ENCODE measurements at regions not wholly inside any gene's neighbourhood (a gene's known extent, or its start where the extent isn't known, plus 50 kb on each side); places are given as distances from the start of the nearest gene placed in this dataset.
A peak's percentile ranks its signal among the peaks of the same experiment; 100 is the strongest.

DNA sequence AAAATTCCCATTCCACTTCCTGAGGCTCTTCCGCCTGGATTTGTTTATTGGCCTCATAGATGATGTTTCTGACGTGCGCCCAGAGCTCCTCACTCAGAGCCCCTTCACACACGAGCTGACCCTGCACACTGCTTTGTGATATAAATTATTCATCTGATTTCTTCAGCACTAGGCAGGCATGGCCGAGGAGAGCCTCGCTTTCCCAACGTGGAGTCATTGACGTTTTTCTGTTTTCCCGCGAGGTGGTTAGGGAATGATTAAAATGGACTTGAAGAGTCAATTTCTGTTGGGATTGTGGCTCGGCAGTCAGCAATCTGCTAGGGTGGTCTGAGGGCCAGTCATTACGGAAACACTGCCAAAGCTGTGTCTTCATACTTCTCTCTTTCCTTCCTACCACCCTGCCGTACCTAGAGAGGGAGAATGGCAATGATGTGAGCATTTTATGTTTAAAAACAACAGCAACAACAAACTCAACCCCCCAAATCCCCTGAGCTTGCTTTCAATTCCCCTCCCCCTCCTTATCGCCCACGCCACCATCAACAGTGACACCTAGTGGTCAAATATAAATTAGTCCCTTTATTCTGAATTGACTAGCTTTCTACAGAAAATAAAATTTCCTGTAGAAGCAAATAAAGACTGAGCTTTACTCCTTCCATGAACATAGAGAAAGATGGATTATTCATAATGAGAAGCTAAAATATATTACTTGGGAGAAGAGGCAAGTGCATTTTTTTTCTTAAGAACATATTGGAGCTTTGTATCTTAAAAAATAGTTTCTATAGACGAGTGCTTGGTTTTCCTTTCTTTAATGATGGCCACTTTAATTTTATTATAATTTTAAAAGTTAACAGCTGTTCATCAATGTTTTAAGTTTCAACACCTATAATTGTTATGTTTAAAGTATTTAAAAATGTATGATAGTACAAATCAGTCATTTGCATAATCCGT is 285.1 kb downstream of the MTX2 start (continued):
- TF ChIP-seq, protein P1, sequence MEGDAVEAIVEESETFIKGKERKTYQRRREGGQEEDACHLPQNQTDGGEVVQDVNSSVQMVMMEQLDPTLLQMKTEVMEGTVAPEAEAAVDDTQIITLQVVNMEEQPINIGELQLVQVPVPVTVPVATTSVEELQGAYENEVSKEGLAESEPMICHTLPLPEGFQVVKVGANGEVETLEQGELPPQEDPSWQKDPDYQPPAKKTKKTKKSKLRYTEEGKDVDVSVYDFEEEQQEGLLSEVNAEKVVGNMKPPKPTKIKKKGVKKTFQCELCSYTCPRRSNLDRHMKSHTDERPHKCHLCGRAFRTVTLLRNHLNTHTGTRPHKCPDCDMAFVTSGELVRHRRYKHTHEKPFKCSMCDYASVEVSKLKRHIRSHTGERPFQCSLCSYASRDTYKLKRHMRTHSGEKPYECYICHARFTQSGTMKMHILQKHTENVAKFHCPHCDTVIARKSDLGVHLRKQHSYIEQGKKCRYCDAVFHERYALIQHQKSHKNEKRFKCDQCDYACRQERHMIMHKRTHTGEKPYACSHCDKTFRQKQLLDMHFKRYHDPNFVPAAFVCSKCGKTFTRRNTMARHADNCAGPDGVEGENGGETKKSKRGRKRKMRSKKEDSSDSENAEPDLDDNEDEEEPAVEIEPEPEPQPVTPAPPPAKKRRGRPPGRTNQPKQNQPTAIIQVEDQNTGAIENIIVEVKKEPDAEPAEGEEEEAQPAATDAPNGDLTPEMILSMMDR (CRISPR knock-in tag; IDR thresholded peaks at IDR 0.05), result peak; percentile 86
- TF ChIP-seq HOXD1 (CRISPR knock-in tag; IDR thresholded peaks at IDR 0.05), result no peak
- no peak for TF ChIP-seq ZBTB1 (CRISPR knock-in tag; IDR thresholded peaks at IDR 0.05; ENCODE audit: borderline replicate concordance)
- TF ChIP-seq, protein P2, sequence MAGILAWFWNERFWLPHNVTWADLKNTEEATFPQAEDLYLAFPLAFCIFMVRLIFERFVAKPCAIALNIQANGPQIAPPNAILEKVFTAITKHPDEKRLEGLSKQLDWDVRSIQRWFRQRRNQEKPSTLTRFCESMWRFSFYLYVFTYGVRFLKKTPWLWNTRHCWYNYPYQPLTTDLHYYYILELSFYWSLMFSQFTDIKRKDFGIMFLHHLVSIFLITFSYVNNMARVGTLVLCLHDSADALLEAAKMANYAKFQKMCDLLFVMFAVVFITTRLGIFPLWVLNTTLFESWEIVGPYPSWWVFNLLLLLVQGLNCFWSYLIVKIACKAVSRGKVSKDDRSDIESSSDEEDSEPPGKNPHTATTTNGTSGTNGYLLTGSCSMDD (CRISPR knock-in tag; IDR thresholded peaks at IDR 0.05), result no peak
- no peak for TF ChIP-seq ZNF839 (CRISPR knock-in tag; IDR thresholded peaks at IDR 0.05; ENCODE audit: borderline replicate concordance)
- TF ChIP-seq MTA1 (CRISPR knock-in tag; IDR thresholded peaks at IDR 0.05; ENCODE audit: borderline replicate concordance), result no peak
- TF ChIP-seq, protein P3, sequence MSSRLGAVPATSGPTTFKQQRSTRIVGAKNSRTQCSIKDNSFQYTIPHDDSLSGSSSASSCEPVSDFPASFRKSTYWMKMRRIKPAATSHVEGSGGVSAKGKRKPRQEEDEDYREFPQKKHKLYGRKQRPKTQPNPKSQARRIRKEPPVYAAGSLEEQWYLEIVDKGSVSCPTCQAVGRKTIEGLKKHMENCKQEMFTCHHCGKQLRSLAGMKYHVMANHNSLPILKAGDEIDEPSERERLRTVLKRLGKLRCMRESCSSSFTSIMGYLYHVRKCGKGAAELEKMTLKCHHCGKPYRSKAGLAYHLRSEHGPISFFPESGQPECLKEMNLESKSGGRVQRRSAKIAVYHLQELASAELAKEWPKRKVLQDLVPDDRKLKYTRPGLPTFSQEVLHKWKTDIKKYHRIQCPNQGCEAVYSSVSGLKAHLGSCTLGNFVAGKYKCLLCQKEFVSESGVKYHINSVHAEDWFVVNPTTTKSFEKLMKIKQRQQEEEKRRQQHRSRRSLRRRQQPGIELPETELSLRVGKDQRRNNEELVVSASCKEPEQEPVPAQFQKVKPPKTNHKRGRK (CRISPR knock-in tag; IDR thresholded peaks at IDR 0.05), result no peak
- TF ChIP-seq IKZF1 (IDR thresholded peaks at IDR 0.05), result no peak
- no peak for TF ChIP-seq RFXANK (CRISPR knock-in tag; IDR thresholded peaks at IDR 0.05)
- TF ChIP-seq MAF1 (CRISPR knock-in tag; IDR thresholded peaks at IDR 0.05; ENCODE audit: borderline replicate concordance), result no peak
- TF ChIP-seq, protein P4, sequence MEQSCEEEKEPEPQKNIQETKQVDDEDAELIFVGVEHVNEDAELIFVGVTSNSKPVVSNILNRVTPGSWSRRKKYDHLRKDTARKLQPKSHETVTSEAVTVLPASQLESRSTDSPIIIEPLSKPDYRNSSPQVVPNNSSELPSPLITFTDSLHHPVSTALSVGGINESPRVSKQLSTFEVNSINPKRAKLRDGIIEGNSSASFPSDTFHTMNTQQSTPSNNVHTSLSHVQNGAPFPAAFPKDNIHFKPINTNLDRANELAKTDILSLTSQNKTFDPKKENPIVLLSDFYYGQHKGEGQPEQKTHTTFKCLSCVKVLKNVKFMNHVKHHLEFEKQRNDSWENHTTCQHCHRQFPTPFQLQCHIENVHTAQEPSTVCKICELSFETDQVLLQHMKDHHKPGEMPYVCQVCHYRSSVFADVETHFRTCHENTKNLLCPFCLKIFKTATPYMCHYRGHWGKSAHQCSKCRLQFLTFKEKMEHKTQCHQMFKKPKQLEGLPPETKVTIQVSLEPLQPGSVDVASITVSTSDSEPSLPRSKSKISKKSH (CRISPR knock-in tag; IDR thresholded peaks at IDR 0.05; ENCODE audit: borderline replicate concordance), result no peak
- peak; percentile 58; the same call in 1 of the 2 replicates for TF ChIP-seq MIXL1 (CRISPR knock-in tag; IDR thresholded peaks at IDR 0.05)
- 0 out of 2 replicates have a peak, but pooled peaks have one; percentile 8 for TF ChIP-seq FOXK1 (CRISPR knock-in tag; IDR thresholded peaks at IDR 0.05; ENCODE audit: borderline replicate concordance, low read depth)
- TF ChIP-seq ZMYM3 (CRISPR knock-in tag; IDR thresholded peaks at IDR 0.05), result no peak
- TF ChIP-seq SMARCE1 (IDR thresholded peaks at IDR 0.05; ENCODE audit: borderline replicate concordance), result no peak
- TF ChIP-seq KMT2A (CRISPR knock-in tag; IDR thresholded peaks at IDR 0.05), result no peak
- no peak for TF ChIP-seq CHCHD3 (CRISPR knock-in tag; IDR thresholded peaks at IDR 0.05)
- TF ChIP-seq, protein P5, sequence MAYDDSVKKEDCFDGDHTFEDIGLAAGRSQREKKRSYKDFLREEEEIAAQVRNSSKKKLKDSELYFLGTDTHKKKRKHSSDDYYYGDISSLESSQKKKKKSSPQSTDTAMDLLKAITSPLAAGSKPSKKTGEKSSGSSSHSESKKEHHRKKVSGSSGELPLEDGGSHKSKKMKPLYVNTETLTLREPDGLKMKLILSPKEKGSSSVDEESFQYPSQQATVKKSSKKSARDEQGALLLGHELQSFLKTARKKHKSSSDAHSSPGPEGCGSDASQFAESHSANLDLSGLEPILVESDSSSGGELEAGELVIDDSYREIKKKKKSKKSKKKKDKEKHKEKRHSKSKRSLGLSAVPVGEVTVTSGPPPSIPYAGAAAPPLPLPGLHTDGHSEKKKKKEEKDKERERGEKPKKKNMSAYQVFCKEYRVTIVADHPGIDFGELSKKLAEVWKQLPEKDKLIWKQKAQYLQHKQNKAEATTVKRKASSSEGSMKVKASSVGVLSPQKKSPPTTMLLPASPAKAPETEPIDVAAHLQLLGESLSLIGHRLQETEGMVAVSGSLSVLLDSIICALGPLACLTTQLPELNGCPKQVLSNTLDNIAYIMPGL (CRISPR knock-in tag; IDR thresholded peaks at IDR 0.05; ENCODE audit: borderline replicate concordance in 1 of 2, low read depth in 1 of 2), result peak; percentile 33 to 53; a peak in 3 of 4 replicates
- TF ChIP-seq KAT7 (CRISPR knock-in tag; IDR thresholded peaks at IDR 0.05; ENCODE audit: borderline replicate concordance), result no peak
- TF ChIP-seq CBX2 (IDR thresholded peaks at IDR 0.05; ENCODE audit: low read depth, low read length), result no peak
- TF ChIP-seq CBX2 (CRISPR knock-in tag; IDR thresholded peaks at IDR 0.05; ENCODE audit: low read depth), result no peak
- TF ChIP-seq MTA3 (CRISPR knock-in tag; IDR thresholded peaks at IDR 0.05), result no peak

Measured in HepG2 (cell line).